Testis (tissue), 2 donors: ENCODE measurements at regions not wholly inside any gene's neighbourhood (a gene's known extent, or its start where the extent isn't known, plus 50 kb on each side); places are given as distances from the start of the nearest gene placed in this dataset.

Experiments used
- POLR2A ChIP-seq: fragments of 450-650 bp; IDR thresholded peaks from one replicate; pipeline ENCODE4 v1.6.1; 2017; ENCODE audit warnings: antibody characterized with exemption, mild to moderate bottlenecking, moderate library complexity
- TF ChIP-seq, protein P1 (sequence below), 3 experiments: fragments of 450-650 bp in 2 of 3; fragments of 200-600 bp in 1 of 3; sonication (generic) in 1 of 3; IDR thresholded peaks; one replicate each; pipeline ENCODE4 v1.5.1; 2016 to 2019; ENCODE audit warnings: antibody characterized with exemption in 3 of 3, mild to moderate bottlenecking in 2 of 3, moderate library complexity in 1 of 3

DNA sequence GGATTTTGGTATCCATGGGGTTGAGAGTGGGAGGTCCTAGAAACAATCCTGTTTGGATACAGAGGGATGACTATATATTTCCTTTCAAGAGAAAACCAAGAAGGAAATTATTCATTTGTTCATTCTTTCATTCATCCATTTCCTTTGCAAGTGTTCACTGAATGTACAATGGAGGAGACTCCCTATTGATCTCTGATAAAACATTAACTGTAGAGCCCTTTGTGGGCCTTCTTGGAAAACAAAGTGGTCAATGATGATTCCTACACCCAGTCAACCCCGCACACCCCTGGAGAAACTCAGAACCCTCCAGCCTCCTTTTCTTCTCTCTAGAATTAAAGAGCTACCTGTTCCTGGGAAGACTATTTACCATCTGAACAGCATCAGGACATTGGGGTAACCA, 247.3 kb downstream of the AUH start:
- TF ChIP-seq, protein P1, sequence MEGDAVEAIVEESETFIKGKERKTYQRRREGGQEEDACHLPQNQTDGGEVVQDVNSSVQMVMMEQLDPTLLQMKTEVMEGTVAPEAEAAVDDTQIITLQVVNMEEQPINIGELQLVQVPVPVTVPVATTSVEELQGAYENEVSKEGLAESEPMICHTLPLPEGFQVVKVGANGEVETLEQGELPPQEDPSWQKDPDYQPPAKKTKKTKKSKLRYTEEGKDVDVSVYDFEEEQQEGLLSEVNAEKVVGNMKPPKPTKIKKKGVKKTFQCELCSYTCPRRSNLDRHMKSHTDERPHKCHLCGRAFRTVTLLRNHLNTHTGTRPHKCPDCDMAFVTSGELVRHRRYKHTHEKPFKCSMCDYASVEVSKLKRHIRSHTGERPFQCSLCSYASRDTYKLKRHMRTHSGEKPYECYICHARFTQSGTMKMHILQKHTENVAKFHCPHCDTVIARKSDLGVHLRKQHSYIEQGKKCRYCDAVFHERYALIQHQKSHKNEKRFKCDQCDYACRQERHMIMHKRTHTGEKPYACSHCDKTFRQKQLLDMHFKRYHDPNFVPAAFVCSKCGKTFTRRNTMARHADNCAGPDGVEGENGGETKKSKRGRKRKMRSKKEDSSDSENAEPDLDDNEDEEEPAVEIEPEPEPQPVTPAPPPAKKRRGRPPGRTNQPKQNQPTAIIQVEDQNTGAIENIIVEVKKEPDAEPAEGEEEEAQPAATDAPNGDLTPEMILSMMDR (IDR thresholded peaks at IDR 0.05): no peak
- no peak for TF ChIP-seq POLR2A
